NB4 (cell line): ENCODE measurements at regions not wholly inside any gene's neighbourhood (a gene's known extent, or its start where the extent isn't known, plus 50 kb on each side); places are given as distances from the start of the nearest gene placed in this dataset.
A peak's percentile ranks its signal among the peaks of the same experiment; 100 is the strongest.

Experiments used
- DNase-seq: peaks from one replicate; pipeline ENCODE4 v3.0.0; 2010; ENCODE audit warnings: low read depth
- H3K4me3 ChIP-seq: one replicate; pipeline ENCODE4 v1.5.1; 2011; ENCODE audit warnings: mild to moderate bottlenecking, low read depth, low read length, moderate library complexity
- MYC ChIP-seq: IDR thresholded peaks from 2 replicates; pipeline ENCODE4 v1.6.1; 2011; ENCODE audit warnings: low read depth, low read length
- POLR2A ChIP-seq: IDR thresholded peaks from 2 replicates; pipeline ENCODE4 v1.6.1; 2011; ENCODE audit warnings: mild to moderate bottlenecking; ENCODE audit not compliant: insufficient read length; ENCODE audit errors: extremely low read depth
- TF ChIP-seq, protein P1 (sequence below): IDR thresholded peaks from 2 replicates; pipeline ENCODE4 v1.6.1; 2011; ENCODE audit warnings: low read depth, low read length
- TF ChIP-seq, protein P2 (sequence below): IDR thresholded peaks from one replicate; pipeline ENCODE4 v1.5.1; 2012; ENCODE audit warnings: low read depth, low read length

DNA sequence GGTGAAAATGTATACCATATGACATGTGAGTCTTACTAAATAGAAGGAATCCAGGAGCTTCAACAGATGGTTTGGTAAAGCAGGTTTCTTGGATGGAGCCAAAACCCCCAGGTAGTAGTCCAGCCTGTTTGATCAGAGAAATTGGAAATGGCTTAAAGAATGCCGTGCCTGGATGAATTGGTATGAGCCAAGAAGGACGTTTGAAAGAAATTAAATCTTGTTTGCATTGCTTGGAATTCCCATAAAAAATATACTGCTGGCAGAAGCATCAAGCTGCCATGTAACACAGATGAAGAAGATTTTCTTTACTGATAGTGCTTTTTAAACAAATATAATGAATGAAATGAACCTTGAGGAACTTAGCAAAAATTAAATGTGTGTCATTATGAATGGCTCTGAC lies 176.3 kb downstream of the NPR3 start:
- no peak overlapping the region for H3K4me3 ChIP-seq
- DNase-seq: no peak
- TF ChIP-seq MYC: no peak
- TF ChIP-seq, protein P1, sequence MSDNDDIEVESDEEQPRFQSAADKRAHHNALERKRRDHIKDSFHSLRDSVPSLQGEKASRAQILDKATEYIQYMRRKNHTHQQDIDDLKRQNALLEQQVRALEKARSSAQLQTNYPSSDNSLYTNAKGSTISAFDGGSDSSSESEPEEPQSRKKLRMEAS: no peak
- TF ChIP-seq, protein P2, sequence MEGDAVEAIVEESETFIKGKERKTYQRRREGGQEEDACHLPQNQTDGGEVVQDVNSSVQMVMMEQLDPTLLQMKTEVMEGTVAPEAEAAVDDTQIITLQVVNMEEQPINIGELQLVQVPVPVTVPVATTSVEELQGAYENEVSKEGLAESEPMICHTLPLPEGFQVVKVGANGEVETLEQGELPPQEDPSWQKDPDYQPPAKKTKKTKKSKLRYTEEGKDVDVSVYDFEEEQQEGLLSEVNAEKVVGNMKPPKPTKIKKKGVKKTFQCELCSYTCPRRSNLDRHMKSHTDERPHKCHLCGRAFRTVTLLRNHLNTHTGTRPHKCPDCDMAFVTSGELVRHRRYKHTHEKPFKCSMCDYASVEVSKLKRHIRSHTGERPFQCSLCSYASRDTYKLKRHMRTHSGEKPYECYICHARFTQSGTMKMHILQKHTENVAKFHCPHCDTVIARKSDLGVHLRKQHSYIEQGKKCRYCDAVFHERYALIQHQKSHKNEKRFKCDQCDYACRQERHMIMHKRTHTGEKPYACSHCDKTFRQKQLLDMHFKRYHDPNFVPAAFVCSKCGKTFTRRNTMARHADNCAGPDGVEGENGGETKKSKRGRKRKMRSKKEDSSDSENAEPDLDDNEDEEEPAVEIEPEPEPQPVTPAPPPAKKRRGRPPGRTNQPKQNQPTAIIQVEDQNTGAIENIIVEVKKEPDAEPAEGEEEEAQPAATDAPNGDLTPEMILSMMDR: no peak
- no peak for TF ChIP-seq POLR2A

DNA sequence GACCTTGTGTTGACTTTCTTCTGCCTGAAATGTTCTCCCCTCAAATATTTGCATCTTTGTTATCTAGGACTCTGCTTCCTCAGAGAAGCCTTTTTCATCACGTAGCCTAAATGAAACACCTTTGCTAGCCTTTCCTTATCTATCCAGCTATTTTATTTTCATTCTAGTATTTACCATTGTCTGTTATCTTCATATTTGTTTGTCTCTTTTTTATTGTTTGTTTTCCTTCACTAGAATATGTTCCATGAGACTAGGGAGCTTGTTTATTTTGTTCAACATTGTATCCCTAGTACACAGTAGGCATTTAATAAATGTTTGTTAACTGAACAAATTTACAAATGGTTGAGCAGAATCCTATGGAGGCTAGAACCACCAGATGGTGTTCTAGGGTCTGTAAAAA lies 178.0 kb downstream of the NPR3 start:
- no peak for TF ChIP-seq MYC
- TF ChIP-seq, protein P1: no peak
- TF ChIP-seq, protein P2: no peak
- no peak for TF ChIP-seq POLR2A
- H3K4me3 ChIP-seq: no peak overlapping the region
- DNase-seq: no peak

DNA sequence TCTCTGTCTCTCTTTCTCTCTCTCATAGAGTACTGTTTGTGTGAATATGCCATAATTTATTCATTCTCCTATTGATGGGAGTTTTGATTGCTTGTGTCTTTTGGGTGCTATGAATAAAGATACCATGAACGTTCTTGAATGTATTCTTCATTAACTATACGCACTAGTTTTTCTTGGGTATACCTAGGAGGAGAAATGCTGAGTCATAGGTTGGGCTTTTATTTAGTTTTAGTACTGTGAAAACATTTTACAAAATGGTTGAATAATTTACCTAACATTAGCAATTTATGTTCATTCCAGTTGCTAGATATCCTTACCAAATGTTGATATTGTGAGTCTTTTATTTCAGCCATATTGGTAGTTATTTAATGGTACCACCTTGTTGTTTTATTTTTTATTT lies 192.5 kb downstream of the NPR3 start:
- DNase-seq: no peak
- H3K4me3 ChIP-seq: no peak overlapping the region
- no peak for TF ChIP-seq MYC
- TF ChIP-seq, protein P2: no peak
- TF ChIP-seq, protein P1: no peak
- TF ChIP-seq POLR2A: no peak

DNA sequence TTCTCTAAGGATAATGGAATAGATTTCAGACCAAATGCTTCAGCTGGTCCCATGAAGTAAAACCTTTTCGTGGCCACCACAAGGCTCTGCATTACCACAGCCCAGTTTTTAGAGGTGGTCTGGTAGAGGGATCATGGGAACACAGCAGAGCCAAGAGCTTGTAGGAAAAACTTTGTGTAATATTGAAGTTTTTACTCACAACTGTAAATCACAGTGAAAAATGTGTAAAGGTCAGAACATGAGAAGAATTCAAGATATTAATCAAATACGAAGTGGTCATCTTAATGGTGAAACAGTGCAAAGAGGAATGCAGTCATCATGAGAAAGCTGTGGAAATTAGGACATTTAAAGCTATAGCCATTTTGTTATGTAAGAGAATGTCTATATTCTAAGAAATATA lies 197.5 kb downstream of the NPR3 start:
- H3K4me3 ChIP-seq: no peak overlapping the region
- DNase-seq: no peak
- TF ChIP-seq MYC (no peak), POLR2A (no peak)
- TF ChIP-seq, protein P1: no peak
- TF ChIP-seq, protein P2: no peak

DNA sequence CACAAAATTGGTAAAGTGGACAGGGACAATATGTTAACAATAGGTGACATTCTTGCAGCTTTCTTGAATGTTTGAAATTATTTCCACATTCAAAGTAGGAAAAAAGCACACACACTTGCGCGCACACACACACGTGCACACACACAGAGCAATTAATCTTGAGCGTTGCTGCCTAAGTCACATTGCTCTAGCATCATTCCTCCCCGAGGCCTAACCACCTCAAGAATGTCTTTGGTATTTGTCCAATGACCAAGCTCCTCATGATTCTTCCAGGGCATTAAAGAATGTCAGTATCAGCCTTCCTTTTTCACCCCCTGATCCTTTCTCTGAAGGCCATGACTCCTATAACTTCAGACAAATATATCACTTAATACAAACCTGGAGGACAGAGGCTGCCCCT lies 198.1 kb downstream of the NPR3 start:
- H3K4me3 ChIP-seq: no peak overlapping the region
- TF ChIP-seq, protein P2: no peak
- no peak for TF ChIP-seq MYC
- TF ChIP-seq, protein P1: no peak
- TF ChIP-seq POLR2A: no peak
- no peak for DNase-seq

DNA sequence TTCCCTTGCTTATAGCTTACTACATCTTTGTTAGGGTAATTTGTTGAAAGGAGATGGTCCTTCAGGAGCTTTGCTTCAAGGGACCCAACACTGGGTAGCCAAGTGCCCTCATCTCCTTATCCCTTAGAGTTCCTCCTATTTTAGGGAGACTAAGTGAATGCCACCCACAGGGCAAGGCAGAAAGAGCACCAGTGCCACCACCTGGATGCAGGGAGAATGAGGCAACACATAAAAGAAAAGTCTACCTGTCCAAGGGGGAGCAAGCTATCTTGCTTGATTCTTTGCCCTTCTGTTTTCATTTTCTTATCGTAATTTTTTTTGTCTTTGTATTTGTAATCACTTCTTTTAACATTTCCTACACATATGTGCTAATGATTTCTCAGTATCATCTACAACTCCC lies 205.5 kb downstream of the NPR3 start:
- no peak for TF ChIP-seq MYC
- TF ChIP-seq, protein P1: no peak
- TF ChIP-seq, protein P2: no peak
- TF ChIP-seq POLR2A: no peak

More for the DNA sequence above, 205.5 kb downstream of the NPR3 start:
- no peak overlapping the region for H3K4me3 ChIP-seq
- peak; percentile 23 for DNase-seq
